ENCODE measurements at regions not wholly inside any gene's neighbourhood (a gene's known extent, or its start where the extent isn't known, plus 50 kb on each side); places are given as distances from the start of the nearest gene placed in this dataset.

GRCh38 chr6:14309516-14309915, 191.9 kb downstream of the CD83 start:
- H2AFZ ChIP-seq (ENCODE audit: low read length): no peak overlapping the region
- H3K4me2 ChIP-seq (ENCODE audit: insufficient read depth, low read length): no peak overlapping the region
- H3K4me3 ChIP-seq (ENCODE audit: insufficient read depth, low read length): no peak overlapping the region
- no peaks in the 10 kb centered on the region for H3K79me2 ChIP-seq (ENCODE audit: insufficient read depth, low read length)
- DNase-seq (ENCODE audit: insufficient read length, low spot score, missing footprints): no peak
- H3K27ac ChIP-seq (ENCODE audit: low read depth, low read length): no peak overlapping the region
- no peaks in the 10 kb centered on the region for H3K36me3 ChIP-seq (ENCODE audit: insufficient read depth, low read length)
- H3K27me3 ChIP-seq (ENCODE audit: insufficient read depth, low read length): no peaks in the 10 kb centered on the region
- no peaks in the 10 kb centered on the region for H3K4me1 ChIP-seq (ENCODE audit: insufficient read depth, low read length)
- H3K9me3 ChIP-seq (ENCODE audit: low read depth, low read length): no peaks in the 10 kb centered on the region
- no peaks in the 10 kb centered on the region for H4K20me1 ChIP-seq (ENCODE audit: insufficient read depth, low read length)
- TF ChIP-seq CTCF (IDR thresholded peaks at IDR 0.05; ENCODE audit: extremely low read depth, low read depth, low read length): no peak

GRCh38 chr6:14309951-14310445, 192.4 kb downstream of the CD83 start:
- Histone ChIP-seq H3K27ac (ENCODE audit: low read depth, low read length) (no peak overlapping the region), H2AFZ (ENCODE audit: low read length) (no peak overlapping the region), H4K20me1 (ENCODE audit: insufficient read depth, low read length) (no peaks in the 10 kb centered on the region), H3K4me1 (ENCODE audit: insufficient read depth, low read length) (no peaks in the 10 kb centered on the region), H3K27me3 (ENCODE audit: insufficient read depth, low read length) (no peaks in the 10 kb centered on the region), H3K79me2 (ENCODE audit: insufficient read depth, low read length) (no peaks in the 10 kb centered on the region), H3K36me3 (ENCODE audit: insufficient read depth, low read length) (no peaks in the 10 kb centered on the region), H3K4me3 (ENCODE audit: insufficient read depth, low read length) (no peak overlapping the region), H3K4me2 (ENCODE audit: insufficient read depth, low read length) (no peak overlapping the region), H3K9me3 (ENCODE audit: low read depth, low read length) (no peaks in the 10 kb centered on the region)
- DNase-seq (ENCODE audit: insufficient read length, low spot score, missing footprints): no peak
- TF ChIP-seq CTCF (IDR thresholded peaks at IDR 0.05; ENCODE audit: extremely low read depth, low read depth, low read length): no peak

- TF ChIP-seq CTCF (IDR thresholded peaks at IDR 0.05; ENCODE audit: extremely low read depth, low read depth, low read length): no peak
- H3K27me3 ChIP-seq (ENCODE audit: insufficient read depth, low read length): no peaks in the 10 kb centered on the region
- no peaks in the 10 kb centered on the region for H3K36me3 ChIP-seq (ENCODE audit: insufficient read depth, low read length)
- no peaks in the 10 kb centered on the region for H3K79me2 ChIP-seq (ENCODE audit: insufficient read depth, low read length)
- H3K9me3 ChIP-seq (ENCODE audit: low read depth, low read length): no peaks in the 10 kb centered on the region
- no peaks in the 10 kb centered on the region for H4K20me1 ChIP-seq (ENCODE audit: insufficient read depth, low read length)
- no peak overlapping the region for H3K4me3 ChIP-seq (ENCODE audit: insufficient read depth, low read length)
- DNase-seq (ENCODE audit: insufficient read length, low spot score, missing footprints): no peak
- no peak overlapping the region for H3K4me2 ChIP-seq (ENCODE audit: insufficient read depth, low read length)
- H2AFZ ChIP-seq (ENCODE audit: low read length): no peak overlapping the region
- H3K4me1 ChIP-seq (ENCODE audit: insufficient read depth, low read length): no peaks in the 10 kb centered on the region
- H3K27ac ChIP-seq (ENCODE audit: low read depth, low read length): no peak overlapping the region
These were observed 193.4 kb downstream of the CD83 start for GRCh38 chr6:14310960-14311359.

- Histone ChIP-seq H4K20me1 (ENCODE audit: insufficient read depth, low read length) (no peaks in the 10 kb centered on the region), H3K4me1 (ENCODE audit: insufficient read depth, low read length) (no peaks in the 10 kb centered on the region), H3K27me3 (ENCODE audit: insufficient read depth, low read length) (no peaks in the 10 kb centered on the region), H3K4me3 (ENCODE audit: insufficient read depth, low read length) (no peak overlapping the region), H3K9me3 (ENCODE audit: low read depth, low read length) (no peaks in the 10 kb centered on the region), H3K4me2 (ENCODE audit: insufficient read depth, low read length) (no peak overlapping the region), H3K79me2 (ENCODE audit: insufficient read depth, low read length) (no peaks in the 10 kb centered on the region), H3K27ac (ENCODE audit: low read depth, low read length) (no peak overlapping the region), H2AFZ (ENCODE audit: low read length) (no peak overlapping the region), H3K36me3 (ENCODE audit: insufficient read depth, low read length) (no peaks in the 10 kb centered on the region)
- no peak for TF ChIP-seq CTCF (IDR thresholded peaks at IDR 0.05; ENCODE audit: extremely low read depth, low read depth, low read length)
- no peak for DNase-seq (ENCODE audit: insufficient read length, low spot score, missing footprints)
These were observed 195.0 kb downstream of the CD83 start for GRCh38 chr6:14312587-14312986.
